SIG-M5 treated with dmso at 0.1 percent for 504 hours (cell line): ENCODE measurements at regions not wholly inside any gene's neighbourhood (a gene's known extent, or its start where the extent isn't known, plus 50 kb on each side); places are given as distances from the start of the nearest gene placed in this dataset.
"Not testable (repeated sequence)": the region's sequence is repeated elsewhere in the genome, so short reads cannot be mapped to it uniquely, and the experiment has no call there.

Source experiments
- DNase-seq: peaks from one replicate; lab custom pipeline; 2025; ENCODE audit not compliant: unreplicated experiment; lab: John Stamatoyannopoulos, UW

DNA sequence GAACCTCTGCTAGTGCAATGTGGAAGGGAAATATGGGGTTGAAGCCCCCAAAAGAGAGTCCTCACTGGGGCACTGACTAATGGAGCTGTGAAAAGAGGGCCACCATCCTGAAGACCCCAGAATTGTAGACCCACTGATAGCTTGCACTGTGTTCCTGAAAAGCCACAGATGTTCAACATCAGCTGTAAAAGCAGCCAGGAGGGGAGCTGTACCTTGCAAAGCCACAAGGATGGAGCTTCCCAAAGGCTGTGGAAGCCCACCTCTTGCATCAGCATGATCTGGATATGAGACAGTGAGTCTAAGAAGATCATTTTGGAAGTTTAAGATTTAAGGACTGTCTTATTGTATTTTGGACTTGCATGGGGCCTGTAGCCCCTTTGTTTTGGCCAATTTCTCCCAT is 125.8 kb upstream of the TGFBR2 start:
- DNase-seq: no peak

DNA sequence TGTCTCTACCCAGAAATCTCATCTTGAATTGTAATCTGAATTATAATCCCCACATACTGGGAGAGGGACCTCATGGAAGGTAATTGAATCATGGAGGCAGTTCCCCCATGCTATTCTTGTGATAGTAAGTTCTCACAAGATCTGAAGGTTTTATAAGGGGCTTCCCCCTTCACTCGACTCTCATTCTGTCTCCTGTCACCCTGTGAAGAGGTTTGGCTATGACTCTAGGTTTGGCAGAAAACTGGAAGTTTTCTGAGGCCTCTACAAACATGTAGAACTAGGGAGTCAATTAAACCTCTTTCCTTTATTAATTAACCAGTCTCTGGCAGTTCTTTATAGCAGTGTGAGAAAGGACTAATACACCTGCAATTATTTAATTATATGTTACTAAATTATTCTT is 125.2 kb upstream of the TGFBR2 start:
- no peak for DNase-seq

DNA sequence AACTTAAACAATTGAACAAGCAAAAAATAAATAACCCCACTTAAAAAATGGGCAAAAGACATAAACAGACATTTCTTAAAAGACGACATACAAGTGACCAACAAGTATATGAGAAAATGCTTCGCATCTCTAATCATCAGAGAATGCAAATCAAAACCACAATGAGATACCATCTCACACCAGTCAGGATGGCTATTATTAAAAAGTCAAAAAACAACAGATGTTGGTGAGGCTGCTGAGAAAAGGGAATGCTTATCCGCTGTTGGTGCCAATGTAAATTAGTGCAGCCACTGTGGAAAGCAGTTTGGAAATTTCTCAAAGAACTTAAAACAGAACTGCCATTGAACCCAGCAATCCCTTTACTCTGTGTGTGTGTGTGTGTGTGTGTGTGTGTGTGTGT is 122.2 kb upstream of the TGFBR2 start:
- not testable (repeated sequence) for DNase-seq

DNA sequence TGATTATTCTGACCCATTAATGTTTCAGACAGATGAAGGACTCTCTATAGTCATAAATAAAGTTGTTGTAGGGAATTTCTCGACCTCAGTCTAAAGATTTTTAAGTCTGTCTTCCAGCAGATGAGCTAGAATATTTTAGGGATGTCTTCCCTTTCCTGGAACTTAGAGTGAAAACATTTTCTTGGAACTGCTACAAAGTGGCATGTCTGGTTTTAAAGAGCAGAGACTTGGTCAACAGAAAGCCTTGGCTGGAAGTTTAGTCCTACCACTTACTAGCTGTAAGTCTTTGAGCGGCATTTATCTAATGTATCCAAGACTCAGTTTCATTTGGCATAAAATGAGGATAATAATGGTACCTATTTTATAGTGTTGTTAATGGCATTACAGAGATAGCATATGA is 120.0 kb upstream of the TGFBR2 start:
- no peak for DNase-seq

DNA sequence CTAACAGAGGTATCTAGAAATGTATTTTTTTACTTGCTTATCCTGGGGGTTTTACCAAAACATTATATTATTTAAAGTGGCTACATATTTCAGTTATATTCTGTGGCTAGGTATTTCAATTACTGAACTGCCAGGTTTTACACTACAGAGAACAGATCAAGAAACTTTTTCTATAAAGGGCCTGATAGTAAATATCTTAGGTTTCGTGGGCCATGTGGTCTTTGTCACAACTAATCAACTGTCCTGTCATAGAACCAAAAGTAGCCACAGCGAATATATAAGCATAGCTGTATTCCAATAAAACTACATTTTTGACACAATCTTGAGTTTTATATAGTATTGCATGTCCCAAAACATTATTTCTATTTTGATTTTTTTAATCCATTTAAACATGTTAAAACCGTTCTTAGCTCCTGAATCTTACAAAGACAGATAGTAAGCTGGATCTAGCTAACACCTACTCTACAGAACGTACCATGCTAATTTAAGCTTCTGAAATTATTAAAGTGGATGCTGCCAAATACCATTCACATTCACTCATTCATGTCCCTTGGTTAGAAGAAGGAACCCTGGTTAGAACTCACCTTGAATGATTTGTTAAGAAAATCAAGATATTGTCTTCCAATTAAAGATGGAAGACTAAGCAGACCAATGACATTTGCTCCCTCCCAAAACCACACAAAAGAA is 118.2 kb upstream of the TGFBR2 start:
- DNase-seq: no peak

DNA sequence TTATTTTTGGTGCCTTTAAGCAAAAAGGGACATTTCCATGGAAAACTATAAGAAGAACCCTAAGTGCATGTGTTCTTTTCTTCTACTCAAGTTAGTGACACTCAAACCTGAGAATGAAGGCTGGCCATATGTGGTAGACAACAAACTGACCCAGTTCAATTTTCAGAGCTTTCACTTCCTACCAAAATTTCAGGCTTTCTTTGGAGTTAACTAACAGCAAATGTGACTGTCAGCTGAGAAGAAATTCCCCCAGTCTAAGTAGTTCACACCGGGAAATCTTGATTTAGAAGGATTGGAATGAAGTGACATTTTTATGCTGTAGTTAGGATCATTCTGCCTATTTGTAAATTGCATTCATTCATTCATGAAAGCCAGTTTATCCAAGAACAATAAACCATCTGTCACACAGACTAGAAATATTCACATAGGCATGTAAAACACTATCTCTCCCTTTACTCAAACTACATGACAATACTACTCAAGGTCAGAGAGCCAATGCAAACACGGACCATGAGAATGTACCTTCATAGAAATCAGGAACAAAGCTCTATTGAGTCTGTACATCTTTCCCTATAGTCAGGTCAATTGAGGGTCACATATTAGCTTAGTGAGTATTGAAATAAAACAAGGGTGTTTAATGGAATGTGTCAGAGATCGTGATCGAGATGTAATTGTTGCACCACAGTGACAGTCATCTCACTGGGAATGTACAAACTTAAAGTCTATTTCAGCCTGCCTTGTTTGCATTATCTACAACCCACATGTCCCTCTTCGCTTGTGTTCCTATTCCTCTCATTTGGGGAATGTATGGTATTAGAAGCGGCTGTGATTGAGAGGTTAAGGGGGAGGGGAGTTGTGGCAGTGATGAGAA is 113.8 kb upstream of the TGFBR2 start:
- DNase-seq: no peak

DNA sequence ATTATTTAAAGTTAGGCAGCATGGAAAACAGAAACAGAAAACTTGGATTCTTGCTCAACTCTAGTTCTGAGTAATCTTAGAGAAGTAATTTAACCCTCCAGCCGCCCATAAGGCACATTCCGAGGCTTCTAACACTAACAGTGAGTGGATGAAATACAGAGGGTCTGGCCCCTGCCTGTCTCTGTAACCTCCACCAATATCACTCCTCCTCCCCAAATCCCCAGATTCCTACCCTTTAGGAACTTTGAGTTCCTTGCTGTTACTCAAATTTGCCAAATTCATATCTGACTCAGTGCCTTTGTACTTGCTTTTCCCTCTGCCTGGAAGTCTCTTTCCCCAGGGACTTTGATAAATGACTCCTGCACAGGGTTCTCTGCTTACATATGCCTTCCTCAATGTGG is 112.5 kb upstream of the TGFBR2 start:
- DNase-seq: no peak

DNA sequence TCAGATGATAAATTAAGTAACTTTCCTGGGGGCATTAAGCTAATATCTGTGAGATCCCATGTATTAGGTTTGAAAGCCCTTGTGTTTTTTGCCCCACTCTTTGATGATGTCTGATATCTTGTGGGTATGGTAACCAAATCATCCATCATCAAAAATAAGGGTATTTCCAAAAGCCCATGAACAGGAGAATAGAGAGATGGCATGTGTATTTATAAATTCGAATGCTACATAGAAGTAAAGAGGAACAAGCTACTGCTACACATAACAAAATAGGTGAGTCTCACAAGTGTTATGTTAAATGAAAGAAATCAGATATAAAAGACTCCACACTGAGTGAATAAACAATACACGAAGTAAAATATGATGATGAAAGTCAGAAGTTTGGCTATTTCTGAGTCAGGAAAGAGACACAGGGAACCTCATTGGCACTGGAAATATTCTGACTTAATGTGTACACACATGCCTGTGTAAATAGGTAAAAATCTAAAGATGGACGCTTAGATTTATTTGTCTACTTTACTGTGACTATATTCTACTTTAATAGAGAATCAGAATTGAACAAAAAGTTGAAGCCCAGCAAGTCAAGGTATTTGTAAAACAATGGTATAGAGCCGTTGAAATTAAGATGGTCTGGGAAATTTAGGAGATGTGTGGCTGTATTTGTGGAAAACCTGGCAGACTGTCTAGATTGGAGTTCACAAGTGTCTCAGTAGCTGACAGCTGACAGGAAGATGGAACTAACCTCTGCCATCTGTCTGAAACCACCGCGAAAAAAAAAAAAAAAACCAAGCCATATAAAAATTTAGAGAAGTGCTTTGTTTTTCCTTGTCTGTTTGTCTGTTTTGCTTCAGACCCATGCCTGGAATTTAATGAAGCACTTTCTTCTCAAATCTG is 111.0 kb upstream of the TGFBR2 start:
- DNase-seq: no peak

DNA sequence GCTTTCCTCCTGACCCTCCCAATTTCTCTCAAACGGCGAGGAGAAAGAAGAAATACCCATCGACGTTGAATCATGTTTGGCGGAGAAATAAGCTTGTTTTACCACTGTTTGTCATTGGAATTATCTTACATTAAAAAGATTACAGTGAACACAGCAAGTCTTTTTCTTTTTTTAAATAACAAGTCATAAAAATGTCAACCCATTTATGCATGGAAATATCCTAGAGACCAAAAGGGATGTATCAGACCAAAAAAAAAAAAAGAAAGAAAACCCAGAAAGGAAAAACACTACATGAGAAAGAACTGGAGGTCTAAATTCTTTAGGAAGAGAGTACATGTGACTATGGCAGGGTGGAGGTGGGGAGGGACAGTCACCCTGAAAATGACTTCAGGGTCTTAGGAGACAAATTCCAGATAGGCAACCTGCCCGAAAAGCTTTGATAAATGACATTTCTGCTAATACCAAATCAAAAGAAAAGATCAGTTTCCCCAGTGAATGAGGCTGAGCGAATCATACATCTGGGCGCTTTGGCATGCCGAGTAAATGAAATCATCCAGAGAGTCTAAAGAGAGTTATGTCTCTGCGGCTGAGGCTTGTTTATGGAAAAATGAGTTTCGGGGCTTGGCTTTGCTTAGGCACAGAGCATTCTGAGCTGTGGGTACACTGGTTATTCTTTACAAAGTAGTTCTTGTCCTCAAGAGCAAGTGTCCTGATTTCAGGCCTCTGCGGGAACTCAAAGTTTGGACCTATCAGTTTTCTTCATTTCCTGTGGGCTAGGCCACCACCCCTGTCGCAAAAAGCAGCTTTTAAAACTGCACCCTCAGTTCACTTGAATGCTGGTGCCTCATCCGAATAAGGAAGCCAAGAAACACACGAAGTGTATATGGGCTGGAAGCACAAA is 110.1 kb upstream of the TGFBR2 start:
- no peak for DNase-seq

DNA sequence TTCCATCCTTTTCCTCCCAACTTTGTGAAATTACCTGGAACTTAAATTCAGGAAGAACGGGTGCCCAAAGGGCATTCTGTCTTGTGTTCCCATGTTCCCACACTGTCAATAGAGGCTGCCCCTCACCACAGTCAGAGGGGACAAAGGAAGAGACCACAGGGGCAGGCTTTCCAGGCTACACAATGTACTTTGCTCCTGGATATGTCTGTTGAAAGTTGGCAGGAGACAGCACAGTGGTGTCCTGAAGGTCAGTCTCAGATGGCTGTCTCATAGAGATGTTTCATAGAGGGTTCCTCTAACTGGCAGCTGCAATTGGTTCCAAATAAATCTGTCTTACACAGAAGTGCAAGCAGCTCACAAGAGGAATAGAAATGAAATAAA is 107.8 kb upstream of the TGFBR2 start:
- no peak for DNase-seq

DNA sequence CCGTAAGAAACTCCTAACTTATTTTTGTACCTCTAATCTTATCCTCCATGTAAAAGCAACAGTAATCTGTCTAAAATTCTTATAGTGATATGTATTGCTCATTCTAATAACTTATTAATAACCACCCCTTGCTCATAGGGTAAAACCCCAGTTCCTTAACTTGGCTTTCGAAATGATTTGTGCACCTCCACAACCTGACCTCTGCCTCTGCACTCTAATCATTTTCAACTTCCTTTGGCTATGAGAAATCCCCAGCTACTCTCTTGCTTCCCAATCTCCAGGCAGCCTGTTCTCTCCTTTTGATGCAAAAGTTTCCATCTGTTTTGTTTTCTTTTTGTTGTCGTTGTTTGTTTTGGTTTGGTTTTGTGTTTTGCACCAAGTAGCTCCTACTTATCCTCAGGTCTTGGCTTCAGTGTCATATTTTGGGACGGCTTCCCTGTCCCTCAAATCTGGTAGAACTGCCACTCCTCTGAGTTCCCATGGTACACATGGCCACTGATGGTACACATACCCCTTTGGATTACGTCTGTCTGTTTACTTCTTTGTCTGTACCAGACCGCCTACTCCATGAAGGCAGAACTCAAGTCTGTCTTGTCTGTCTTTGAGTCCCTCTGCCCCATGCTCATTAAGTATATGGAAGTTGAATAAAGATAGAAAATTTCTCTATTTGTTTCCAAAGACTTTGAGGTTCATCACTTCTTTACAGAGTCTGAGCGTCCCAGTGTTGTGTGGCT is 105.6 kb upstream of the TGFBR2 start:
- no peak for DNase-seq

DNA sequence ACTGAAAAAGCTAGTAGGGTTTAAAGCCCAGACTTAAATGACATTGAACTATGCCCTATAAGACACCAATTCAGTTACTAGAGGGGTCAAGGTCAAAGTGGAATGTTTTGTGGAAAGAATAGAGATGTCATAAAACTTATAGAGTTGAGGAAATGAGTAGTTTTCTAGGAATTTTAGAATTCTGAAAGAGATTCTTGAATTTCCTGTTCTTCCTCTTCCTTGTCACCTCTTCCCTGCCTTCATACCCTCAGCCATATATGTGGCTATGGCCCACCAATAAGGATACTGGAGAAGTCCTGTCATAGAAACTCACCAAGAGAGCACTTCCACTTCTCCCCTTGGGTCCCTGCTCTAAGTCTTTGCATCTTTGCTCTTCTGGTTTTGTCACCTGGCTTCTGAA is 104.9 kb upstream of the TGFBR2 start:
- DNase-seq: no peak

DNA sequence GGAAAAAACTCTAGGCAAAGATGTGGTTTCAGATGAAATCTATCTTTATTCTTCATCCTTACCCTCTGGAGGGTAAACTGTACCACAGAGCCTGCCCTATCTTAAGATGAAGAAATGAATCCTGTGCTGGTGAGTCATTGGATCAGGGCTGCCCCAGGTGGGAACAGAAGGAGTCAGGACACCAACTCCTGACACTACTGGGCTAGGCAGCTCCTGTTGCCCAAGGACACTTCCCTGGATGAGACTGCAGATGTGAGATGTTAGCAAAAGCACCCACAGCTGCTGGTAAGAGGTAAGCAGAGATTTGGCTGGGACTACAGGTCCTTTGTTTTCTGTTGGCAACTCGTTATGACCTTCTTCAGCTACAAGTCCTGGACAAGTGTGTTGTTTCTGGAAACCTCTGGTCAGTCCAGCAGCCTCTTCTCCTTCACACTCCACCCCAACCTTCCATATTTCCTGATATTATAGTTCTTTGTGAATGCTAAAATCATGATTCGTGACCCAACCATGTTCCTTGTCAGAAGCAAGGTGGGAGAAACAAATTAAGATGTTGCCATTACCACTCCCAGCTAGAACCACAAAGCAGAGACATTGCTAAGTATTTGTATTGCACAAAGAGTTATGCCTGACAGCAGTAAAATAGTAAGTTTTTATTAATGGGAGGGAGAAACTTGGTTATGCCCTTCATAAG is 104.2 kb upstream of the TGFBR2 start:
- no peak for DNase-seq

DNA sequence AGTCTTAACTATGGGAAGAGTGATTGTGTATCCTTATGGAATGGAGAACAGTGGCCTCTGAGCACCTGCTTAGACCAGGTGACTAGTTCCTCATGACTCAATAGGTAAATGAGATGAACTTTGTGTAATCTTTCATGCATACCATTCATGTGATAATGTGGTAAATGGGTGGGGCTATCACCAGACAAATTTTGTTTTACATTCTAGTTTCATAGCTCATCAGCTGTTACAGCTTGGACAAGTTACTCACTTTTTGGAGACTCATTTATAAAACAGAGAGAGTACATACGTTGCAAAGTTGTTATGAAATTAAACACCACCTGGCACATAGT is 103.7 kb upstream of the TGFBR2 start:
- DNase-seq: no peak

DNA sequence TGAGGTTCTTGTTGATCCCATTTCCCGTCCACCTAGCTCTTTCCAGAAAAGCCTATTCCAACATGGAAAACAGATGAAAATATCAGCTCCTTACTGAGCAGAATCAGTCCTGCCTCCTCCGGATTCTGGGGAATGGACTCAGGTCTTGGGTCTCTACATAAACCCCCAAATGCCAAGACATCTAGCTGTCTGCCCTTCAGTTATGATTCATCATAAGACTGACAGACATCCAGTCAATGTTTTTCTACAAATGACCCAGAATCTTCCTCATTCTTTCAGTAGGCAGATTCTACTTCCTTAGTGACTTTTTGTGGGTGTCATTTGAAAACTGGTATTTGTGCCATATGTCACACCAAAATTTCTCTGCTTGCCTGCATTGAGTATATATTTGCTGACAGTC is 103.0 kb upstream of the TGFBR2 start:
- no peak for DNase-seq

DNA sequence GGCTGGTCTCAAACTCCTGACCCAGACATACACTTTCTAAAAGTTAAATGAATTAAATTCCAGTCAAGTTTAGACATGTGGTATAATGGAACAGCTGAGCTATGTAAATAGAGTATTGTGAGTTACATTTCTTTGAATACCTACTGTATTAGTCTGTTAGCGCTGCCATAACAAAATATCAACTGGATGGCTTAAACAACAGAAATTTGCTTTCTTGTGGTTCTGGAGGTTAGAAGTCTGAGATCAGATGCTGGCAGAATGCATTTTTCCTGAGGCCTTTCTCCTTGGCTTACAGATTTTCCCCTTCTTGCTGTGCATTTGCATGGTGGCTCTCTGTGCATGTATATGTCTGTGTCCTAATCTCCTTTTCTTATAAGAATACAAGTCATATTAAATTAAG is 101.5 kb upstream of the TGFBR2 start:
- no peak for DNase-seq

DNA sequence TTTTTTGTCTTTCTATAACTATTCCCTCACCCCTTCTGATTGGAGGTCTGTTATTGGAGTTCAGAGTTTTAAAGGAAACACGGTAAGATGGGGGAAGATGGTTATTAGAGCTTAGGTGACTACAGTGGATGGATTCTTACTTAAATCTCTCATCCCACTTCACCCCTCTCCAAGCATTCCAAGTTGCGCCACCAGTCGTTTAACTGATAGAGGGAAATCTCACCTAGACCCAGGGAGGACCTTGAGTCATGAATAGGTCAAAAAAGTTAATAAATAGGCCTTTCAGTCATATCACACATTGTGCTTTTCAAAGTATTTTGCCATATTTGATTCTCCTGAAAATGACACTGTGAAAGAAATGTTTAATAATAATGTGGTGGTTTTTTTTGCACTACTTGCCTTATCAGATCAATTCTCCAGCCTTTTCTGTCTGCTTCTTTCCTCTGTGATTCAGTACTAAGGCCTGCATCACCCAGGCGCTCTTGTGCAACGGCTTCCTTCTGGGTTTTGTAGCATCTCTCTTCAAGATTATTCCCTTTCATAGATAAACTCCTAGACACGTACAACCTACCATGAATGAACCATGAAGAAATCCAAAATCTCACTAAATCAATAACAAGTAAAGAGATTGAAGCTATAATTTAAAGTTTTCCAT is 100.4 kb upstream of the TGFBR2 start:
- DNase-seq: no peak

DNA sequence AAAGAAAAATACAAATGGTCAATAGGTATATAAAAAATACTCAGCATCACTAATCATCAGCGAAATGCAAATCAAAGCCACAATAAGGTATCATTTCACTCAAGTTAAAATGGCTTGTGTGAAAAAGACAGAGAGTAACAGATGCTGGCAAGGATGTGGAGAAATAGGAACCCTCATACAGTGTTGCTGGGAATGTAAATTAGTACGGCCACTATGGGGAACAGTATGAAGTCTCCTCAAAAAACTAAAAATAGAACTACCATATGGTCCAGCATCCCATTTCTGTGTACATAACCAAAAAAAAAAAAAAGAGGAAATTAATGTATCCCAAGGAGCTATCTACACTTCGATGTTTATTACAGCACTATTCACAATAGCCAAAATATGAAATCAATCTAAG is 98.1 kb upstream of the TGFBR2 start:
- DNase-seq: no peak

DNA sequence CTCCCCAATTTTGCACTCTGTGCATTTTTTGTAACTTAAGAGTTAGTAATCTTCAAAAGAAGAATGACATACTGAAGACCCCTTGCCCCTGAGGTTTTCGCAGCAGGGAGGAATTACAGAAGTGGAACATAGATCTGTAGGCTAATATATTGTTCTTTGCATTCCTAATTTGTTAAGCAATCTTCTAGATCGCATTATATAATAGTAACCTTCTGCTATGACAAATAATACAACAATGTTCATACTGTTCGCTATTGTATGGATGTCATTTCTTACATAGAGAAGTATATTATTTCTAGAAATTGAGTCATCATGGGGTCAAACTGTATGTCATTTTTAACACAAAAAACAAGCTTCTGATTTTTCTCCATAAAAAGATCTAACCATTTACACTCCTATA is 95.8 kb upstream of the TGFBR2 start:
- no peak for DNase-seq
